Activated T-helper 1 cell treated with Interleukin-2 at 50 U/mL for 16 hours (primary cell): ENCODE measurements at regions not wholly inside any gene's neighbourhood (a gene's known extent, or its start where the extent isn't known, plus 50 kb on each side); places are given as distances from the start of the nearest gene placed in this dataset.
"Not testable (repeated sequence)": the region's sequence is repeated elsewhere in the genome, so short reads cannot be mapped to it uniquely, and the experiment has no call there.

Source experiments
- DNase-seq: peaks from one replicate; pipeline ENCODE4 v3.0.0-alpha.2; 2020; ENCODE audit warnings: low read depth

DNA sequence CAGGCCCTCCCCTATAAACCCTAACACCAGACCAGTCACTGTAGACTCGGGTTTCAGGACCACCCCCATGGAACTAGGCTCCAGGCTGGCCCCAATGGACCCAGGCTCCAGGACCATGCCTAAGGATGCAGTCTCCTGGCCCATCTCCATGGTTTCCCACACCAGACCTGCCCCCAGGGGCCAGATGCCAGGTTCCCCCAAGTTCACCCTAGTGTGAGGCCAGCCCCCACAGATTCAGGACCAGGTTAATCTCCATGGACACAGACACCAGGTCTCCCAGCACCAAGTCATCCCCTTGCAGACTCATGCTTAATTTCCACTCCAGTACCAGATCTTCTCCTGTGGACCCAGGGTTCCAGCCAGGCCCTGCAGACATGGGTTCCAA, 103.8 kb upstream of the LANCL2 start:
- no peak for DNase-seq

DNA sequence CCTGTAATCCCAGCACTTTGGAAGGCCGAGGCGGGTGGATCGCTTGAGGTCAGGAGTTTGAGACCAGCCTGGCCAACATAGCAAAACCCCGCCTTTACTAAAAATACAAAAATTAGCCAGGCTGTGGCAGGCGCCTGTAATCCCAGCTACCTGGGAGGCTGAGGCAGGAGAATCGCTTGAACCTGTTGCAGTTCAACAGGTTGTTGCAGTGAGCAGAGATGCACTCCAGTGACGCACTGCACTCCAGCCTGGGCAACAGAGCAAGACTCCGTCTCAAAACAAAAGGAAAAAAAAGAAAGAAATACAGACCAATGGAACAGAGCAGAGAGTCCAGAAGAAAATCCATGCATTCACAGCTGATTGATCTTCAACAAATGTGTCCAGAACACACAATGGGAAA, 99.8 kb upstream of the LANCL2 start:
- DNase-seq, result not testable (repeated sequence)

GRCh38 chr7:55265836-55266642, 99.1 kb upstream of the LANCL2 start:
- no peak for DNase-seq

DNA sequence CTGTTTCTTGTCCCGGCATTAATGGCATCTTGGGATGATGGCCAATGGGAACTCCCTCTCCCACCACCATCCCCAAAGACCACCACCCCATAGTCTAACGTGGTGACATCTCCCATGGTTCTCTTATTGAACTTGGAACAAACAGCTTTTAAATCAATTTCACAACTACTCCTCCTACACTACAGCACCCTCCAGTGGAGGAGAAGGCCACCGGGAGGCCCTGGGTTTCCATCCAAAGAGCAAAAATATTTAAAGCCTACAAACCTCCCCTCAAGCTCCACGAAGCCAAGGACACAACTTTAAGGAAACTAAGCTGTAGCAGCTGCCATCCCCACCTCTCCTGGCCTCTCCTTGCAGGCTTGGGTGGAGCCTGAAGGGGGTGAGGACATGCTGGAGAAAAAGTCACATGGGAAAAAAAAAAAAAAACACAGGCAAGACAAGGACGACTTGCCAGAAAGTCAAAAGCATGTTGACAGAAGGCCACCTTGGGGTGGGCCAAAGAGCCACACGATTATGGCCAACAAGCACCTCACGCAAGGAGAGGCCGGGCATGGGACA, 94.0 kb upstream of the LANCL2 start:
- DNase-seq, result no peak

GRCh38 chr7:55271661-55272060, 93.5 kb upstream of the LANCL2 start:
- DNase-seq, result no peak

- no peak for DNase-seq
Measured at GRCh38 chr7:55272328-55272727, 92.8 kb upstream of the LANCL2 start.

DNA sequence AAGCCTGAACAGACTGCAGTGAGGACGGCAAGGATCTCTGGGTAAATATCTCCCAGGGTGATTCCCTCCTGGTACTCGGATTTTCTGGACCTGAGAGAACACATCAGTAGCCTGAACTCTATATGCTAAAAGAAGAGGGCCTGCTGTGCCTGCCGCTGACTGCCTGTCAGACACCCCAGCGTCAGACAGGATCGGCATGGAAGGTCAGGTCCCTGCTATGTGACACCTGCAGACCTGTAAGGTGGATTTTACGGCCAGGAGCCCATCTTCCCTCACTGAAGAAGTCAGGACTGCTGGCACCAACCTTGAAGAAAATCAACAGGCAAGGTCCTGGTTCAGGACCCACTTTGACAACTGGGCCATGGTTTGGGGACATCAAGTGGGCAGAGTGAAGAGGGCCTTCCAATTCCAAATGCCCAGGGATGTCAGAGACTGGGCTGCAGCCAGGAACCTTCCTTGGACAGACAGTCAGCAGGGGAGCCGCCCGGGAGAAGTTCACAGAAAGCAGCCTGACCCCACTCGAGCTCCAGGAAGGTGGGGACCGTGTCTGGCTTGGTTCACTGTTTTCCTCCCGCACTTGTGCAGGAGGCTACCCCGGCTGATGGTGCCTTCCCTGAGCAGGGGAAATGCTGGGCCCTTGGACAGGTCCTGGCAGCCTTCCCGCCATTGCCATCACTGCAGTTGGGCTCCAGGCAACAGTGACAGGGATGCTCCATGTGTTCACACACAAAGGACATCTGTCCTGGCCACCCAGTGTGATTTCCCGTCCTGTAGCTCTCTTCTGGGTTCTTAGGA, 91.8 kb upstream of the LANCL2 start:
- no peak for DNase-seq

DNA sequence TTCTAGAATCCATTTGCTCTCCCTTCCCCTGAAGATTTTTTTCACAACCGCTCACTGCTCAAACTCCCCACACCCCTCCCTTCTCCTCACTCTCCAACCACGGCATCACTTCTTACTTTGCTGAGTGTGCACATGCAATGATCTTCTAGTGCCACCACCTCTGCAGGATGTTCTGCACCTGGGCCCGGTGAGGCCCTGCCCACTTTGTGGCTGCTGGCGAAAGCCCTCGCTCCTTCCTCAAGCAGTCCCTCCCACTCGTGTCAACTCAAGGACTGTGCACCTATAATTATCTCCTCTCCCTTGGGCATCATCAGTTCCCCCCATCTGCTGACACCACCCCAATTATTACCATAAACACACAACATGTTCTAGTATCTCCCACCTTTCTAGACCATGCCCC, 91.0 kb upstream of the LANCL2 start:
- DNase-seq, result no peak

- DNase-seq, result no peak
Measured at GRCh38 chr7:55275291-55276200, 89.6 kb upstream of the LANCL2 start.

- DNase-seq, result no peak
Measured at GRCh38 chr7:55276572-55277295, 88.4 kb upstream of the LANCL2 start.

DNA sequence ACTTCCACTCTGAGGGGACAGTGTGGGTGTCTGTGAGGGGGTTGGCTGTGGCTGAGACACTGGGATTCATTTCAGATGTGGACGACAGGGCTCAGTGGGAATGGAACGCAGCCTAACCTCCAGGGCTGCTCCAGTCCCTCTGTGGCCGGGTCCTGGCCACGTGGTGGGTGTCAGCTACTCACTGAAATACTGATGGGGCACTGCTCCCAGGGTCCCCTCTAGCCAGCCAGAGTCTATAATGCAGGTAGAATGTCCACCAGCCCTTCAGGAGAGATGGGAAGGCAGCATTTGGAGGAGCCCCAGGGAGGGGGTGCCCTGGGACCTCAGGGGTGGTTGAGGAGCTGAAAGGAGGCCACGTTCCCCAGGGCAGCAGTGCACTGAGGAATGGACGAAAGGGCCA, 87.2 kb upstream of the LANCL2 start:
- no peak for DNase-seq

DNA sequence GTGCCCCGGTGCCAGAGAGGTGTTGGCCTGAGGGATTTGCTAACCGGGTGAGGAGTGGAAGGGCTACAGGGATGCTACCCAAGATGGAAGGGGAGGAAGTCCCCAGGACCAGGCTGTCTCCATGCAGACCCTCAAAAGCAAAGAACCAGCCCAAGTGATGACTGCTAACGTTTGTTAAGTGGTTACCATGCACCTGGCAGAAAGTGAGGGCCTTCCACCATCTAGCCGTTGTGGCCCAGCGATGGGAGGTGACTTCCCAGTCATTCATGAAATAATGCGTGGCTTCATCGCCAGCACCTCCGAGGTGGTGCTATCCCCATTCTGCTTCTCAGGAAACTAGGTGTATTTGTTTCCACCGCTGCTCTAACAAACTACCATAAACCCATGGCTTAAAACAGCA, 86.8 kb upstream of the LANCL2 start:
- DNase-seq, result no peak

DNA sequence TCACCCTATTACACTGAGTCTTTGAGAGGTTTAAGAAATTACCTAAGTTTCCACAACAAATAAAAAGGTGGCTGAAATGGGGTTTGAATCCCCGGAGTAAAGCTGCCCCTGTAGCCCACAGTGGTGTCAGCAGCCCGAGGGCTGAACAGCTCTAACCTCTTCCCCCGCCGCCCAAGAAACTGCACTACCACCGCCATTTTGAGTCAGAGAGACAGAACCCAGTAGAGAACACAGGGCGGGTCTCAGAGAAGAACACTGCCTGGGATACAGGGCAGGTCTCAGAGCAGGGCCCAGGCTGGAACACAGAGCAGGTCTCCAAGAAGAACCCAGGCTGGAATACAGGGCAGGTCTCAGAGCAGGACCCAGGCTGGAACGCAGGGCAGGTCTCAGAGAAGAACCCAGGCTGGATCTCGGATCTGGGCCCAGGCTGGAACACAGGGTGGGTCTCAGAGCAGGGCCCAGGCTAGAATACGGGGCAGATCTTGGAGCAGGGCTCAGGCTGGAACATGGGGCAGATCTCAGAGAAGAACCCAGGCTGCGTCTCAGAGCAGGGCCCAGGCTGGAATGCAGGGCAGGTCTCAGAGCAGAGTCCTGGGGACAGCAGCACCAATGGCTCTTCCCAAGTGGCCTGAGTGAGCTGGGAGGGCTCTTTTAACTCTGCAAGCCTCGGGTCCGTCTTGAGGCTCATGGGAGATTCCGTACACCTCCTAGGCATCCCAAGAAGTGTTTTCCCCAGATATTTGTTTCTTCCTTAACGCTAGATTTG, 85.9 kb upstream of the LANCL2 start:
- DNase-seq, result no peak

DNA sequence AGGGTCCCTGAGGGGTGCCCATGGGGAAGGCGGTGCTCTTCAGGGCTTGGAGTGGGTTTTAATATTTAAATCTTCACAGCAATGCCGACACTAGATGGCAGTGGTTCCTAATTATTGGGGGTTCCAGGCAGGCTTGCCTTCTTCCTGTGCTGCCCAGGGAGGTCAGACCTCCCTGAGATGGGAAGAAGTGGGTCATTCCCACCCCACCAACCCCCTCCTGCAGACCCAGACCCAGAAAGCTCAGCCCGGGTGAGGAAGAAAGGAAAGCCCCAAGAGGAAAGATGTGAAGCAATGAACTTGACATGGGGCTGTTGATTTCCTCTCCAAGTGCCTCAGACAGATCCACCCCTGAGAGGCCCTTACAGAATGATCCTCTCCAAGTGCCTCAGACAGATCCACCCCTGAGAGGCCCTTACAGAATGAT, 85.1 kb upstream of the LANCL2 start:
- DNase-seq, result peak; percentile 19

DNA sequence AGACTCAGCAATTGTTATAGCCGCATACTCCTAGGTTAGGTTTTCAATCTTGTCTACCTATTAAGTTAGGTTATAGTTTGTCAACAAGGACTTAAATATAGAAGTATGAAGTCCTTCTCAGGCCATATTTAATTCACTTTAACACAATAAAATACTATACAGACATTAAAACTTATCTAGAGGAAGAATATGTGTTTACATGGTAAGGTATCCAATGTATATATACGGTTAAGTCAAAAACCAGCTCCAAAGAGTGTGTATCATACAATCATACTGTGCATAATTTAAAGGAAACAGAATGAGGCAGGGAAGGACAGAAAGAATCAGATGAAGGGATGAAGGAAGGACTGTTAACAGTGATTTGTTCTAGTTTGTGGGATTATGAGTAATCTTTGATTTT, 79.5 kb upstream of the LANCL2 start:
- DNase-seq, result no peak

DNA sequence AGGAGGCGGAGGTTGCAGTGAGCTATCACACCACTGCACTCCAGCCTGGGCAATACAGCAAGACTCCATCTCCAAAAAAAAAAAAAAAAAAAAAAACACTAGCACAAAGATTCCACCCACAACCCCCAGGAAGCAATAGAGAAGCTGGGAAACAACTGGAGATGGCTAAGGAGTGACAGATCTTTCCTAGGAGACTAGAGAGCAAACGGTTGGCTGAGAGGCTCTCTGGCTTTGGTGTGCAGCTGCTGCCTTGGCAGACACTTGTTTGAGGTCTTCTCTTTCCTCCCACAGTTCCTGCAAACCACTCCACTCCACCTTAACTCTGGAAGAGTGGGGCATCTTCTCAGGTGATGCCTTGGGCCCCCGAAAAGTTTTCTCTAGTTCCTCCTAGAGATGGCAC, 78.5 kb upstream of the LANCL2 start:
- DNase-seq, result no peak

DNA sequence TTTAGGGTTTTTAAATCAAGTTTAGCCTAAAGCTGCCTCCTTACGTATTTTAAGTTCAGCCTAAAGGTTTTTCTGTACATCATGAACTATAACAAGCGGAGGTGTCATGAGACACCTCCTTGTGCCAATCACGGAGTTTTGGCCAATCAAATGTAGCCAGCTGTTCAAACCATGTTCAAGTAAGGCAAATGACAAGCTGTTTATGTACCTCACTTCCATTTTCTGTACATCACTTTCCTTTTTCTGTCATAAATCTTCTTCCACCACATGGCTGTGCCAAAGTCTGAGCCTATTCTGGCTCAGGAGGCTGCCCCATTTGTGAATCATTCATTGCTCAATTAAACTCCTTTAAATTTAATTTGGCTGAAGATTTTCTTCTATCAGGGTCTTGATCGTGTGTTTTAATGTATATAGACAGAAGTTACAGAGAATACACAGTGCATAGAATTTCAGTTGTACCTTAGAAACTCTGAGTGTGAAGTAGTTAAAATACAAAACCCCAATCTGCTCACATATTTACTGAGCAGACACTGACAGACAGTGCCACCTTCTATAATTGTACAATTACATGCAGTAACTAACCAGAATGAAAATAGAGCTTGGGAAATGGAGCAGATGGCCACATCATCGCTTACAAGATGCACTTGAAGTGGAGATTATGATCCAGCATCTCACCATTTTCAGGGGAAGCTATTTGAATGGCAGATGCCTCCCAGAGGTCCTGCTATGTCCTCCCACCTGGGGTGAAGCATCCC, 76.9 kb upstream of the LANCL2 start:
- no peak for DNase-seq

- DNase-seq, result no peak
Measured at GRCh38 chr7:55296070-55296469, 69.1 kb upstream of the LANCL2 start.

DNA sequence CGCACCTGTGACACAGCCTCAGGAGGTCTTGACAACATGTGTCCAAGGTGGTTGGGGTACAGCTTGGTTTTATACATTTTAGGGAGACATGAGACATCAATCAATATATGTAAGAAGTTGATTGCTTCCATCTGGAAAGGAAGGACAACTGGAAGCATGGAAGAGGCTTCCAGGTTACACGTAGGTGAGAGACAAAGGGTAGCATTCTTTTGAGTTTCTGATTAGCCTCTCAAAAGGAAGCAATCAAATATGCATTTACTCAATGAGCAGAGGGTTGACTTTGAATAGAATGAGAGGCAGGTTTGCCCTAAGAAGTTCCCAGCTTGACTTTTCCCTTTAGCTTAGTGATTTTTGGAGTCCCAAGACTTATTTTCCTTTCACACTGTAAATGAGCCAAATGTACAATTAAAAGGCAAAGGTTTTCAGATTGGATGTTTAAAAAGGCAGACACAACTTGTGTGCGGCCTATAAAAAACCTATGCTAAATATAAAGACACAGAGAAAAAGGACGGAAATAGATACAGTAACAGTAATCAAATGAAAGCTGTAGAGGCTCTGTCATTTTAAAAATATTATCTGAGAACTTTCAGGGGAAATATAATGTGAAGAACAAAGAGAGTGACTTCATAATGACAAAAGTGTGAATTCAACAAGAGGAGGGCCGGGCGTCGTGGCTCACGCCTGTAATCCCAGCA, 65.7 kb upstream of the LANCL2 start:
- DNase-seq, result no peak
